ENCODE measurements at regions not wholly inside any gene's neighbourhood (a gene's known extent, or its start where the extent isn't known, plus 50 kb on each side); places are given as distances from the start of the nearest gene placed in this dataset.

DNA sequence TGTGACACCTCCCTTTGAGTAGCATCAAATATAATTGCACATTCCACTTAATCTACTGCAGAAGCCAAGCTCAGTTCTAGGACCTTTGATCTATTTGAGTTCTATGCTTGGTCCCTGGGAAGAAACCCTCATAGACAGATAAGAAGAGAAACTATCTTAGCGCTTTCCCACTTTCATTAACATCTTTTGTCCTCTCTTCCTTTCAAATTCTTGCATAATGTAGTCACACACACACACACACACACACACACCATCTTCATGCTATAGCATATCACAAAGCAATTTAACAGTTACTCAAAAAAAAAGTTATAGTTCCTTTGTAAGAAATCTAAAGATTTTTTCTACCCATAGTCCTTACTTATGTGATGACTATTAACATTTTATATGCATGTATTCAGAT lies 735.9 kb upstream of the PCDH9 start:
- no peaks in the 10 kb centered on the region for H3K9me3 ChIP-seq (replicated peaks; ENCODE audit: control insufficient read depth, insufficient read depth, low read depth, low read length)
- in situ Hi-C loops (cut with MboI): no loop called here
- no peak overlapping the region for H3K9ac ChIP-seq (ENCODE audit: insufficient read depth in 1 of 2, low read depth in 2 of 2, low read length in 2 of 2)
- H3K4me2 ChIP-seq (ENCODE audit: insufficient read depth, low read length): no peak overlapping the region
- ChIA-PET POLR2A (no interaction called here), CTCF (ENCODE audit: low intra/inter-chr PET ratio) (no interaction called here)
- no peaks in the 10 kb centered on the region for H3K79me2 ChIP-seq (ENCODE audit: control insufficient read depth, insufficient read depth, low read length)
- no peaks in the 10 kb centered on the region for H3K9me1 ChIP-seq (ENCODE audit: control insufficient read depth, insufficient read depth, low read length)
- no peak overlapping the region for H2AFZ ChIP-seq (ENCODE audit: low read depth, low read length)
- no peak overlapping the region for H3K4me3 ChIP-seq
- H3K4me1 ChIP-seq (replicated peaks in 1 of 2; ENCODE audit: control insufficient read depth in 2 of 2, insufficient read depth in 2 of 2, low read length in 2 of 2): no peaks in the 10 kb centered on the region
- H3K36me3 ChIP-seq (ENCODE audit: control insufficient read depth, insufficient read depth, low read length): no peaks in the 10 kb centered on the region
- DNase-seq (ENCODE audit: extremely low read depth in 1 of 4, low spot score in 3 of 4): no peak
- intact Hi-C loops (cut with micrococcal nuclease): no loop called here
- H4K20me1 ChIP-seq (replicated peaks; ENCODE audit: control insufficient read depth, insufficient read depth, low read length): no peaks in the 10 kb centered on the region
- no peak overlapping the region for H3K27ac ChIP-seq (ENCODE audit: extremely low read depth, low read depth, low read length)
- WGBS (ENCODE audit: insufficient coverage, low coverage, missing lambda C conversion rate): 0% methylated on average over 1 of the region's 1 CpG
- BruUV-seq (replicated peaks): no TSS peak
- ATAC-seq: no peak
- TF ChIP-seq TRIM28 (IDR thresholded peaks at IDR 0.05) (no peak), KAT8 (IDR thresholded peaks at IDR 0.05; ENCODE audit: low read depth) (no peak), NFATC3 (IDR thresholded peaks at IDR 0.05) (no peak), RBFOX2 (IDR thresholded peaks at IDR 0.05; ENCODE audit: low read depth, low read length) (no peak), TARDBP (IDR thresholded peaks at IDR 0.05) (no peak), MEF2D (tag; conservative IDR thresholded peaks at IDR 0.05; ENCODE audit: low read depth) (no peak), ZNF212 (CRISPR knock-in tag; IDR thresholded peaks at IDR 0.05) (no peak), ZNF146 (CRISPR knock-in tag; IDR thresholded peaks at IDR 0.05; ENCODE audit: unreplicated experiment) (no peak), SUPT5H (IDR thresholded peaks at IDR 0.05) (no peak), NFIC (IDR thresholded peaks at IDR 0.05) (no peak), STAT5A (IDR thresholded peaks at IDR 0.05; ENCODE audit: borderline replicate concordance, low read length) (no peak), HDAC8 (tag; IDR thresholded peaks at IDR 0.05) (no peak), SRSF1 (IDR thresholded peaks at IDR 0.05; ENCODE audit: low read depth, low read length) (no peak), PRMT5 (CRISPR knock-in tag; IDR thresholded peaks at IDR 0.05) (no peak), ELF2 (CRISPR knock-in tag; IDR thresholded peaks at IDR 0.05) (no peak)
- TF ChIP-seq, protein P1, sequence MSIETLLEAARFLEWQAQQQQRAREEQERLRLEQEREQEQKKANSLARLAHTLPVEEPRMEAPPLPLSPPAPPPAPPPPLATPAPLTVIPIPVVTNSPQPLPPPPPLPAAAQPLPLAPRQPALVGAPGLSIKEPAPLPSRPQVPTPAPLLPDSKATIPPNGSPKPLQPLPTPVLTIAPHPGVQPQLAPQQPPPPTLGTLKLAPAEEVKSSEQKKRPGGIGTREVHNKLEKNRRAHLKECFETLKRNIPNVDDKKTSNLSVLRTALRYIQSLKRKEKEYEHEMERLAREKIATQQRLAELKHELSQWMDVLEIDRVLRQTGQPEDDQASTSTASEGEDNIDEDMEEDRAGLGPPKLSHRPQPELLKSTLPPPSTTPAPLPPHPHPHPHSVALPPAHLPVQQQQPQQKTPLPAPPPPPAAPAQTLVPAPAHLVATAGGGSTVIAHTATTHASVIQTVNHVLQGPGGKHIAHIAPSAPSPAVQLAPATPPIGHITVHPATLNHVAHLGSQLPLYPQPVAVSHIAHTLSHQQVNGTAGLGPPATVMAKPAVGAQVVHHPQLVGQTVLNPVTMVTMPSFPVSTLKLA (conservative IDR thresholded peaks at IDR 0.05): no peak
- TF ChIP-seq, protein P2, sequence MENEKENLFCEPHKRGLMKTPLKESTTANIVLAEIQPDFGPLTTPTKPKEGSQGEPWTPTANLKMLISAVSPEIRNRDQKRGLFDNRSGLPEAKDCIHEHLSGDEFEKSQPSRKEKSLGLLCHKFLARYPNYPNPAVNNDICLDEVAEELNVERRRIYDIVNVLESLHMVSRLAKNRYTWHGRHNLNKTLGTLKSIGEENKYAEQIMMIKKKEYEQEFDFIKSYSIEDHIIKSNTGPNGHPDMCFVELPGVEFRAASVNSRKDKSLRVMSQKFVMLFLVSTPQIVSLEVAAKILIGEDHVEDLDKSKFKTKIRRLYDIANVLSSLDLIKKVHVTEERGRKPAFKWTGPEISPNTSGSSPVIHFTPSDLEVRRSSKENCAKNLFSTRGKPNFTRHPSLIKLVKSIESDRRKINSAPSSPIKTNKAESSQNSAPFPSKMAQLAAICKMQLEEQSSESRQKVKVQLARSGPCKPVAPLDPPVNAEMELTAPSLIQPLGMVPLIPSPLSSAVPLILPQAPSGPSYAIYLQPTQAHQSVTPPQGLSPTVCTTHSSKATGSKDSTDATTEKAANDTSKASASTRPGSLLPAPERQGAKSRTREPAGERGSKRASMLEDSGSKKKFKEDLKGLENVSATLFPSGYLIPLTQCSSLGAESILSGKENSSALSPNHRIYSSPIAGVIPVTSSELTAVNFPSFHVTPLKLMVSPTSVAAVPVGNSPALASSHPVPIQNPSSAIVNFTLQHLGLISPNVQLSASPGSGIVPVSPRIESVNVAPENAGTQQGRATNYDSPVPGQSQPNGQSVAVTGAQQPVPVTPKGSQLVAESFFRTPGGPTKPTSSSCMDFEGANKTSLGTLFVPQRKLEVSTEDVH (IDR thresholded peaks at IDR 0.05; ENCODE audit: low read depth, partially characterized antibody): no peak
- TF ChIP-seq, protein P3, sequence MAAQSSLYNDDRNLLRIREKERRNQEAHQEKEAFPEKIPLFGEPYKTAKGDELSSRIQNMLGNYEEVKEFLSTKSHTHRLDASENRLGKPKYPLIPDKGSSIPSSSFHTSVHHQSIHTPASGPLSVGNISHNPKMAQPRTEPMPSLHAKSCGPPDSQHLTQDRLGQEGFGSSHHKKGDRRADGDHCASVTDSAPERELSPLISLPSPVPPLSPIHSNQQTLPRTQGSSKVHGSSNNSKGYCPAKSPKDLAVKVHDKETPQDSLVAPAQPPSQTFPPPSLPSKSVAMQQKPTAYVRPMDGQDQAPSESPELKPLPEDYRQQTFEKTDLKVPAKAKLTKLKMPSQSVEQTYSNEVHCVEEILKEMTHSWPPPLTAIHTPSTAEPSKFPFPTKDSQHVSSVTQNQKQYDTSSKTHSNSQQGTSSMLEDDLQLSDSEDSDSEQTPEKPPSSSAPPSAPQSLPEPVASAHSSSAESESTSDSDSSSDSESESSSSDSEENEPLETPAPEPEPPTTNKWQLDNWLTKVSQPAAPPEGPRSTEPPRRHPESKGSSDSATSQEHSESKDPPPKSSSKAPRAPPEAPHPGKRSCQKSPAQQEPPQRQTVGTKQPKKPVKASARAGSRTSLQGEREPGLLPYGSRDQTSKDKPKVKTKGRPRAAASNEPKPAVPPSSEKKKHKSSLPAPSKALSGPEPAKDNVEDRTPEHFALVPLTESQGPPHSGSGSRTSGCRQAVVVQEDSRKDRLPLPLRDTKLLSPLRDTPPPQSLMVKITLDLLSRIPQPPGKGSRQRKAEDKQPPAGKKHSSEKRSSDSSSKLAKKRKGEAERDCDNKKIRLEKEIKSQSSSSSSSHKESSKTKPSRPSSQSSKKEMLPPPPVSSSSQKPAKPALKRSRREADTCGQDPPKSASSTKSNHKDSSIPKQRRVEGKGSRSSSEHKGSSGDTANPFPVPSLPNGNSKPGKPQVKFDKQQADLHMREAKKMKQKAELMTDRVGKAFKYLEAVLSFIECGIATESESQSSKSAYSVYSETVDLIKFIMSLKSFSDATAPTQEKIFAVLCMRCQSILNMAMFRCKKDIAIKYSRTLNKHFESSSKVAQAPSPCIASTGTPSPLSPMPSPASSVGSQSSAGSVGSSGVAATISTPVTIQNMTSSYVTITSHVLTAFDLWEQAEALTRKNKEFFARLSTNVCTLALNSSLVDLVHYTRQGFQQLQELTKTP (IDR thresholded peaks at IDR 0.05; ENCODE audit: low read depth in 1 of 2, partially characterized antibody in 2 of 2): no peak
- no peak for FAIRE-seq
- H3K27me3 ChIP-seq (ENCODE audit: control insufficient read depth in 2 of 2, insufficient read depth in 2 of 2, low read length in 2 of 2): no peaks in the 10 kb centered on the region

Data from K562 (cell line).